NCI-H460 (cell line): ENCODE measurements at regions not wholly inside any gene's neighbourhood (a gene's known extent, or its start where the extent isn't known, plus 50 kb on each side); places are given as distances from the start of the nearest gene placed in this dataset.

Source experiments
- DNase-seq: peaks from one replicate; pipeline ENCODE4 v3.0.0-alpha.2; 2016; ENCODE audit warnings: low read depth; ENCODE audit errors: extremely low read depth
- small RNA-seq, 2 experiments: library from RNA; depleted of rRNA; stranded (forward); fragments of <200 nt; gene quantifications; one replicate each; pipeline ENCODE3, GENCODE V24; 2014

- peak; percentile 46 for DNase-seq
Measured at GRCh38 chr19:34096020-34096915, 76.0 kb upstream of the LSM14A start.

- DNase-seq, result no peak
Measured at GRCh38 chr19:34104096-34104495, 68.2 kb upstream of the LSM14A start.

GRCh38 chr19:34104557-34104956 is 67.7 kb upstream of the LSM14A start:
- no peak for DNase-seq

- no peak for DNase-seq
Measured at GRCh38 chr19:34109596-34109995, 62.7 kb upstream of the LSM14A start.

GRCh38 chr19:34118879-34119748 is 53.2 kb upstream of the LSM14A start:
- DNase-seq, result no peak

- DNase-seq, result no peak
Measured at GRCh38 chr19:34120141-34120540, 52.2 kb upstream of the LSM14A start.

- DNase-seq, result peak; percentile 15
Measured at GRCh38 chr19:34120846-34121639, 51.3 kb upstream of the LSM14A start.

Small RNA genes lying in the stretch of these regions (small RNA-seq; reads per million reads assigned to genes)
- 0 reads per million in 2 experiments for gene RN7SL150P
- 0 reads per million in 2 experiments for gene RPS4XP23
